Osteoblast (primary cell): ENCODE measurements at regions not wholly inside any gene's neighbourhood (a gene's known extent, or its start where the extent isn't known, plus 50 kb on each side); places are given as distances from the start of the nearest gene placed in this dataset.
A peak's percentile ranks its signal among the peaks of the same experiment; 100 is the strongest.
"Not testable (repeated sequence)": the region's sequence is repeated elsewhere in the genome, so short reads cannot be mapped to it uniquely, and the experiment has no call there.

Source experiments
- DNase-seq: peaks from one replicate; pipeline ENCODE4 v3.0.0; 2011; ENCODE audit warnings: low spot score, mixed read lengths; ENCODE audit not compliant: insufficient read length; ENCODE audit errors: missing footprints
- H2AFZ ChIP-seq: 2 replicates; pipeline ENCODE4 v1.6.0; 2011; ENCODE audit warnings: mild to moderate bottlenecking, low read length
- H3K27ac ChIP-seq: 2 replicates; pipeline ENCODE4 v1.5.1; 2011; ENCODE audit warnings: mild to moderate bottlenecking, low read depth, low read length, moderate library complexity
- H3K27me3 ChIP-seq: 2 replicates; pipeline ENCODE4 v1.6.0; 2012; ENCODE audit warnings: mild to moderate bottlenecking, control low read depth, inconsistent platforms, low read length, moderate library complexity; ENCODE audit not compliant: insufficient read depth
- H3K36me3 ChIP-seq: 2 replicates; pipeline ENCODE4 v1.5.1; 2011; ENCODE audit warnings: mild to moderate bottlenecking, low read length, control low read depth, moderate library complexity; ENCODE audit not compliant: insufficient read depth
- H3K4me1 ChIP-seq: 2 replicates; pipeline ENCODE4 v1.5.1; 2011; ENCODE audit warnings: mild to moderate bottlenecking, low read length, control low read depth, moderate library complexity; ENCODE audit not compliant: insufficient read depth
- H3K4me2 ChIP-seq: 2 replicates; pipeline ENCODE4 v1.6.0; 2011; ENCODE audit warnings: mild to moderate bottlenecking, low read length; ENCODE audit not compliant: insufficient read depth
- H3K4me3 ChIP-seq: fragments of 200-600 bp; sonication (generic); 3 replicates; pipeline ENCODE4 v1.5.1; 2012; ENCODE audit warnings: mild to moderate bottlenecking, low read length, inconsistent platforms; ENCODE audit not compliant: insufficient read depth
- H3K79me2 ChIP-seq: 2 replicates; pipeline ENCODE4 v1.6.0; 2012; ENCODE audit warnings: mild to moderate bottlenecking, low read length, control low read depth, inconsistent platforms; ENCODE audit not compliant: insufficient read depth
- H3K9me3 ChIP-seq: 2 replicates; pipeline ENCODE4 v1.5.1; 2011; ENCODE audit warnings: low read depth, low read length, control low read depth
- H4K20me1 ChIP-seq: 2 replicates; pipeline ENCODE4 v1.6.0; 2012; ENCODE audit warnings: mild to moderate bottlenecking, low read length, control low read depth; ENCODE audit not compliant: insufficient read depth
- CTCF ChIP-seq: IDR thresholded peaks from 2 replicates; pipeline ENCODE4 v1.5.1; 2011; ENCODE audit warnings: mild to moderate bottlenecking, low read depth, low read length, moderate library complexity; ENCODE audit errors: extremely low read depth

GRCh38 chr2:208608122-208608835 is 201.7 kb downstream of the PTH2R start:
- DNase-seq: no peak
- Histone ChIP-seq H3K4me2 (no peak overlapping the region), H2AFZ (no peak overlapping the region), H3K4me3 (no peak overlapping the region), H3K36me3 (no peaks in the 10 kb centered on the region), H4K20me1 (no peaks in the 10 kb centered on the region), H3K27ac (no peak overlapping the region), H3K79me2 (no peaks in the 10 kb centered on the region), H3K27me3 (no peaks in the 10 kb centered on the region), H3K4me1 (no peaks in the 10 kb centered on the region), H3K9me3 (no peaks in the 10 kb centered on the region)
- TF ChIP-seq CTCF: no peak

GRCh38 chr2:208609166-208609804 is 202.7 kb downstream of the PTH2R start:
- Histone ChIP-seq H3K36me3 (no peaks in the 10 kb centered on the region), H2AFZ (no peak overlapping the region), H3K9me3 (no peaks in the 10 kb centered on the region), H4K20me1 (no peaks in the 10 kb centered on the region), H3K27me3 (no peaks in the 10 kb centered on the region), H3K27ac (no peak overlapping the region), H3K4me1 (no peaks in the 10 kb centered on the region), H3K4me3 (no peak overlapping the region), H3K4me2 (no peak overlapping the region), H3K79me2 (no peaks in the 10 kb centered on the region)
- TF ChIP-seq CTCF: no peak
- no peak for DNase-seq

- H3K27me3 ChIP-seq, H3K9me3 ChIP-seq, H2AFZ ChIP-seq, H4K20me1 ChIP-seq, H3K36me3 ChIP-seq, H3K79me2 ChIP-seq, H3K27ac ChIP-seq, DNase-seq, H3K4me1 ChIP-seq, H3K4me3 ChIP-seq, H3K4me2 ChIP-seq: not testable (repeated sequence)
Measured at GRCh38 chr2:208615675-208616074, 209.1 kb downstream of the PTH2R start.

GRCh38 chr2:208618220-208618619 is 211.6 kb downstream of the PTH2R start:
- no peaks in the 10 kb centered on the region for H3K36me3 ChIP-seq
- no peaks in the 10 kb centered on the region for H3K27me3 ChIP-seq
- H3K4me1 ChIP-seq: no peaks in the 10 kb centered on the region
- H3K79me2 ChIP-seq: no peaks in the 10 kb centered on the region
- H3K4me3 ChIP-seq: no peak overlapping the region
- no peak overlapping the region for H3K27ac ChIP-seq
- no peak overlapping the region for H3K4me2 ChIP-seq
- no peak overlapping the region for H2AFZ ChIP-seq
- TF ChIP-seq CTCF: no peak
- peak; percentile 1 for DNase-seq
- no peaks in the 10 kb centered on the region for H3K9me3 ChIP-seq
- no peaks in the 10 kb centered on the region for H4K20me1 ChIP-seq
